Activated B cell treated with CpG ODN at 0.5 μM for 24 hours (primary cell): ENCODE measurements at regions not wholly inside any gene's neighbourhood (a gene's known extent, or its start where the extent isn't known, plus 50 kb on each side); places are given as distances from the start of the nearest gene placed in this dataset.

ENCODE experiments used
- ATAC-seq: fragments of 200-7000 bp; cut with Tn5 transposase; one replicate; pipeline ENCODE4 v1.10.0; 2021; ENCODE audit warnings: low read depth, mild to moderate bottlenecking, moderate library complexity
- CTCF ChIA-PET: fragments of 350-600 bp; sonication (Branson Sonifier 250); formaldehyde crosslinking; loops from one replicate; lab custom pipeline; 2021; ENCODE audit warnings: antibody characterized with exemption; lab: Charles Lee
- POLR2A ChIA-PET: fragments of 350-600 bp; sonication (Branson Sonifier 250); formaldehyde crosslinking; loops from one replicate; lab custom pipeline; 2021; ENCODE audit warnings: antibody characterized with exemption; lab: Charles Lee
- DNase-seq: peaks from one replicate; pipeline ENCODE4 v3.0.0; 2022
- H3K27ac Mint-ChIP-seq: one replicate; pipeline ENCODE4 v1.8.0; 2020; ENCODE audit warnings: mixed read lengths
- H3K27me3 Mint-ChIP-seq: one replicate; pipeline ENCODE4 v1.8.0; 2021; ENCODE audit warnings: mixed read lengths
- H3K36me3 Mint-ChIP-seq: one replicate; pipeline ENCODE4 v1.8.0; 2021; ENCODE audit warnings: low read depth, mixed read lengths
- H3K4me1 Mint-ChIP-seq: one replicate; pipeline ENCODE4 v1.8.0; 2021; ENCODE audit warnings: mixed read lengths
- H3K4me3 Mint-ChIP-seq: one replicate; pipeline ENCODE4 v1.8.0; 2020; ENCODE audit warnings: mild to moderate bottlenecking, mixed read lengths
- H3K9me3 Mint-ChIP-seq: one replicate; pipeline ENCODE4 v1.8.0; 2020; ENCODE audit warnings: mixed read lengths
- CTCF ChIP-seq: fragments of 200-600 bp; IDR thresholded peaks from one replicate; pipeline ENCODE4 v1.8.0; 2022; ENCODE audit warnings: antibody characterized with exemption, mild to moderate bottlenecking
- intact Hi-C: fragments of 100-400 bp; cut with micrococcal nuclease; formaldehyde crosslinking; loops from one replicate; pipeline ENCODE4 v1.15.1; 2024

GRCh38 chr3:14252321-14253021, 73.9 kb downstream of the LSM3 start:
- H3K4me3 Mint-ChIP-seq: no peak overlapping the region
- H3K27ac Mint-ChIP-seq: no peak overlapping the region
- no peaks in the 10 kb centered on the region for H3K36me3 Mint-ChIP-seq
- peaks cover 6% of the 10 kb centered on the region for H3K27me3 Mint-ChIP-seq
- H3K9me3 Mint-ChIP-seq: no peaks in the 10 kb centered on the region
- ATAC-seq (no peak), DNase-seq (no peak)
- no peaks in the 10 kb centered on the region for H3K4me1 Mint-ChIP-seq
- POLR2A ChIA-PET: no interaction called here
- CTCF ChIA-PET: no interaction called here
- intact Hi-C loops: no loop called here
- no peak for TF ChIP-seq CTCF

GRCh38 chr3:14253022-14253706, 74.5 kb downstream of the LSM3 start:
- ATAC-seq (no peak), DNase-seq (no peak)
- TF ChIP-seq CTCF: no peak
- Mint-ChIP-seq H3K4me1 (no peaks in the 10 kb centered on the region), H3K27me3 (peaks cover 4% of the 10 kb centered on the region), H3K9me3 (no peaks in the 10 kb centered on the region), H3K36me3 (no peaks in the 10 kb centered on the region), H3K4me3 (no peak overlapping the region), H3K27ac (no peak overlapping the region)
- ChIA-PET CTCF (no interaction called here), POLR2A (no interaction called here)
- intact Hi-C loops: no loop called here

GRCh38 chr3:14253707-14254382, 75.2 kb downstream of the LSM3 start:
- CTCF ChIA-PET: no interaction called here
- intact Hi-C loops: no loop called here
- Mint-ChIP-seq H3K9me3 (no peaks in the 10 kb centered on the region), H3K27ac (no peak overlapping the region), H3K36me3 (no peaks in the 10 kb centered on the region), H3K4me3 (no peak overlapping the region), H3K4me1 (no peaks in the 10 kb centered on the region), H3K27me3 (peaks cover 4% of the 10 kb centered on the region)
- TF ChIP-seq CTCF: no peak
- no peak for ATAC-seq
- DNase-seq: no peak
- POLR2A ChIA-PET: interaction anchor here (0.6 kb wide), 1 partner anchor 11 kb away, joined by 5 read pairs; no protein-coding TSS in a partner anchor

- CTCF ChIA-PET: no interaction called here
- POLR2A ChIA-PET: no interaction called here
- intact Hi-C loops: no loop called here
- TF ChIP-seq CTCF: no peak
- Mint-ChIP-seq H3K4me1 (no peaks in the 10 kb centered on the region), H3K4me3 (no peak overlapping the region), H3K27ac (no peak overlapping the region), H3K27me3 (peaks cover 4% of the 10 kb centered on the region), H3K9me3 (no peaks in the 10 kb centered on the region), H3K36me3 (no peaks in the 10 kb centered on the region)
- DNase-seq (no peak), ATAC-seq (no peak)
Observed at GRCh38 chr3:14254812-14255702, 76.4 kb downstream of the LSM3 start.
